HUES48 (cell line): ENCODE measurements at regions not wholly inside any gene's neighbourhood (a gene's known extent, or its start where the extent isn't known, plus 50 kb on each side); places are given as distances from the start of the nearest gene placed in this dataset.
A peak's percentile ranks its signal among the peaks of the same experiment; 100 is the strongest.
"Not testable (repeated sequence)": the region's sequence is repeated elsewhere in the genome, so short reads cannot be mapped to it uniquely, and the experiment has no call there.

Experiments
- H3K27ac ChIP-seq: one replicate; pipeline ENCODE4 v1.7.0; 2013; ENCODE audit warnings: low read depth, low read length, inconsistent platforms
- H3K27me3 ChIP-seq: 2 replicates; pipeline ENCODE4 v1.6.1; 2013; ENCODE audit warnings: mild to moderate bottlenecking, low read length; ENCODE audit not compliant: control insufficient read depth, insufficient read depth
- H3K36me3 ChIP-seq: 2 replicates; pipeline ENCODE4 v1.6.1; 2013; ENCODE audit warnings: low read length; ENCODE audit not compliant: control insufficient read depth, insufficient read depth
- H3K4me1 ChIP-seq: 2 replicates; pipeline ENCODE4 v1.6.1; 2013; ENCODE audit warnings: mild to moderate bottlenecking, low read length; ENCODE audit not compliant: control insufficient read depth, insufficient read depth
- H3K4me3 ChIP-seq: 2 replicates; pipeline ENCODE4 v1.5.1; 2013; ENCODE audit warnings: mild to moderate bottlenecking, low read depth, low read length
- H3K9ac ChIP-seq: 2 replicates; pipeline ENCODE4 v1.6.1; 2013; ENCODE audit warnings: mild to moderate bottlenecking, low read depth, low read length, moderate library complexity
- H3K9me3 ChIP-seq: 2 replicates; pipeline ENCODE4 v1.6.1; 2013; ENCODE audit warnings: low read length; ENCODE audit not compliant: control insufficient read depth, insufficient read depth

DNA sequence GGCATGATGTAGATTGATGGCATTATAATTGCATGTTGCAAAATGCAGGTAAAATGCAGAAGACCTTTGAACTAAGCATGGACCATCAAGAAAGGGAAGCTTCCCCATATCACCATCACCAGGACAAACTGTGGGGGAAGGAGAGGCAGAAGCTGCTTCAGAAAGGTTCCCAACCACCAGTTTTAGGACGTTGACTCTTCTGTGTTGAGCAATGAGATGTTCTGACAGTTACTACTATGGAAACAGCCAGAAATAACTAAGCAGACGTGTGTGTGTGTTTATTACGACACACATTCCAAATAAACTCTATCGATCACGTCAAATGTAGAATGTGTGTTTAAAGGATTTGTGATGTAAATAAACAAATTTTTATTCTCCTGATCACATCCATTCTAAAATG is 110.2 kb upstream of the PLD5 start:
- H3K9me3 ChIP-seq, result no peaks in the 10 kb centered on the region
- no peaks in the 10 kb centered on the region for H3K4me1 ChIP-seq
- H3K27ac ChIP-seq, result no peak overlapping the region
- no peaks in the 10 kb centered on the region for H3K27me3 ChIP-seq
- no peak overlapping the region for H3K4me3 ChIP-seq
- no peaks in the 10 kb centered on the region for H3K36me3 ChIP-seq
- H3K9ac ChIP-seq, result no peak overlapping the region

DNA sequence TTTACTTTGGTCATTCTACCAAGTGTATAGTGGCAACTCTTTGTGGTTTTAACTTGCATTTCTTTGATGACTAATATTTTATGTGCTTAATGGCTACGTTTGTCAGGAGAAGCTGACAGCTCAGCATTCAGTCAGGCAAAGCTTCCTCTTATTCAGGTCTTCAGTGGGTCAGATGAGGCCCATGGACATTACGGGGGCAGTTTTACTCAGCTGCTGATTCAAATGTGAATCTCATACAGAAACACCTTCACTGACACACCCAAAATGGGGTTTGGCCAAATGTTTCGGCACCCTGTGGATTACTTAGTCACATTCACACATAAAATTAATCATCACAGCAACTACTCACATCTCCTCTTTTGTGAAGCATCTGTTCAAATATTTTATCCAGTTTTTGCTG is 104.9 kb upstream of the PLD5 start:
- H3K4me1 ChIP-seq, result no peaks in the 10 kb centered on the region
- no peaks in the 10 kb centered on the region for H3K36me3 ChIP-seq
- H3K9ac ChIP-seq, result no peak overlapping the region
- no peak overlapping the region for H3K27ac ChIP-seq
- H3K4me3 ChIP-seq, result no peak overlapping the region
- no peaks in the 10 kb centered on the region for H3K27me3 ChIP-seq
- H3K9me3 ChIP-seq, result no peaks in the 10 kb centered on the region

DNA sequence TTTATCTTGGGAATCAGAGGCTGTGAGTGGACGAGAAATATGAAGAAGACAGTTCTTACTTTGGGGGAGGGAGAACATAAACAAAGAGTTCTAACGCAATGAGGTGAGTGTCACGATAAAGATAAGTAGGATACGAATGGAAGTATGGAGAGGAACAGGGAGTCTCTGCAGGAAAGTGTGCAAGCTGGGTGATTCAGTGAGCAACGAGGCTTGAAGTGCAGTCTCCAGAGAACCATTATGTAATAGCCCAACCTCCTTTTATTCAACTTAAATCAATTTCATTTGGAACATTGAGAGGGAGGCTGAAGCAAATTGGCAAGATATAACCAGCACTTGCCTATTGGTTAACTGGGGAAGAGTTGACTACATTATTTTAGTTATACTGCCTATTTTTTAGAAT is 99.3 kb upstream of the PLD5 start:
- Histone ChIP-seq H3K9me3 (no peaks in the 10 kb centered on the region), H3K4me3 (no peak overlapping the region), H3K36me3 (no peaks in the 10 kb centered on the region), H3K27me3 (no peaks in the 10 kb centered on the region), H3K27ac (no peak overlapping the region), H3K9ac (no peak overlapping the region), H3K4me1 (no peaks in the 10 kb centered on the region)

DNA sequence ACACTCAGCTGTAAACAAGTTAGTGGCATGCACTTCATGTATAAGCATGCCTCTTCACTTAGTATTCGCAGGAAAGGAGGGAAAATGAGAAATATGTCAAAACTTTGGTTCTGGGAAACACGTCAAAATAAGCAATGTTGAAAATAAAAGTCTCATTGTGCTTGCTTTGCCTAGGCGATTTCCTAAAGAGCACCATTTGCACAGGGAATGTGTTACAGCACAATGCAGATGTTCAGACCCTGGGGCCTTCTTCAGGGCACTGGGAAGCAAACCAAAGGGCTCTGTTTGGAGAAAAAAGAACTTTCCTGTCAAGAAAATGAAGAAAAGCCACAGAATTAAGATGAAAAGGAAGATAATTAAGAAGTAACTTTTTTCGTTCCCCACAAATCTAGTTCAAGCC is 98.6 kb upstream of the PLD5 start:
- H3K9me3 ChIP-seq, result no peaks in the 10 kb centered on the region
- H3K4me1 ChIP-seq, result no peaks in the 10 kb centered on the region
- no peaks in the 10 kb centered on the region for H3K27me3 ChIP-seq
- no peak overlapping the region for H3K9ac ChIP-seq
- no peaks in the 10 kb centered on the region for H3K36me3 ChIP-seq
- H3K27ac ChIP-seq, result no peak overlapping the region
- no peak overlapping the region for H3K4me3 ChIP-seq

DNA sequence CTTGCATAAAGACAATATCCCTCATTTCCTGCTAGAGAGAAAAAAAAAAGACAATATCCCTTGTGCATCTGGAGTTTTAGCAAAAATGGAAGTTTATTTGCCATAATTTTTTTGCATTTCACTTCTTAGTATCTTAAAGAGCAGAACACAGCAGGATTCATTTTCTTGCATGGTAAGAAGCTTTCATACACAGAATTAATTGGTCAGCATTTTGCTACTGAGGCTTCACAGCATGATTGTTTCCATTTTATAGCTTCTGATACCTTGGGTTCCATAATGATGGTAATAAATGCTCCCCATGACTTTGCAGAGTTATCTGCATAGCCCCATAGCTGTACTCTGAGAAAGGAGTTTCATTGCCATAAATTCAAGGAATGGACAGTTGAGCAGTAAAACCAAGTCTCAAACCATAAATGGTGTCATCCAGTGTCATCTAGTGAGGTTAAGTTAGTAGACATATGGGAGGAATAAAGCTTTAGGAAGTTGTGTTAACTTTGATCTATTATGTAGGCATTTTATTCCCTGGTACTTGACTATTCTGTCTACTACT is 88.8 kb upstream of the PLD5 start:
- Histone ChIP-seq H3K27ac (no peak overlapping the region), H3K9me3 (no peaks in the 10 kb centered on the region), H3K4me1 (no peaks in the 10 kb centered on the region), H3K36me3 (no peaks in the 10 kb centered on the region), H3K9ac (no peak overlapping the region), H3K27me3 (no peaks in the 10 kb centered on the region), H3K4me3 (no peak overlapping the region)

DNA sequence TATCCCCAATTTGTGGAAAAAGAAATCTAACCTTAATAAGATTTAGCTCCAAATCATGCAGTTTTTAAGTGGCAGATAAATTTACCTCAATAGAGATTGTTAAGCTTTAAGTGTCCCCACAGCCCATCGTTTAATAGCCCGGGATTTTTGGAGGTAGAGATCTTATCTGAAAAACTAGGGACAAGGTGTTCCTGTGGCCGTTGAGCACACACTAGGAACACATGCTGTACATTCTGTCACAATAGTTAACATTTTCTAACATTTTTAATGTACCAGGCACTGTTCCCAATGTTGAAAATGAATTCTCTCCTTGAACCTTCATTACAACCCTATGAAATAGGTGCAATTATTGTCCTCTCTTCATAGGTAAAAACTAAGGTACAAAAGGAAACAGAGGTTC is 85.7 kb upstream of the PLD5 start:
- H3K9me3 ChIP-seq, result no peaks in the 10 kb centered on the region
- no peaks in the 10 kb centered on the region for H3K27me3 ChIP-seq
- H3K36me3 ChIP-seq, result no peaks in the 10 kb centered on the region
- no peak overlapping the region for H3K9ac ChIP-seq
- H3K4me1 ChIP-seq, result no peaks in the 10 kb centered on the region
- H3K27ac ChIP-seq, result no peak overlapping the region
- H3K4me3 ChIP-seq, result no peak overlapping the region

DNA sequence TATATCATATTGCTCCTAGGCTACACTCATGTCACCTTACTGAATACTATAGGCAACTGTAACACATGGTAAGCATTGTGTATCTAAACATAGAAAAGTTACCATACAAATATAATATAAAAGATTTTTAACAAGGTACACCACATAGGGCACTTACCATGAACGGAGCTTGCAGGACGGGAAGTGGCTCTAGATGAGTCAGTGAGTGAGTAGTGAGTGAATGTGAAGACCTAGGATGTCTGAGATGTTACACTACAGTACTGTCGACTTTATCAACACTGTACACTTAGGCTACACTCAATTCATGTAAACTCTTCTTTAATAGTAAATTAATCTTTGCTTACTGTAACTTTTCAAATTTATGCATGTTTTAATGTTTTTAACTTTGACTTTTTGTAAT is 81.0 kb upstream of the PLD5 start:
- Histone ChIP-seq H3K4me1 (peaks cover 9% of the 10 kb centered on the region), H3K27me3 (no peaks in the 10 kb centered on the region), H3K4me3 (no peak overlapping the region), H3K9me3 (no peaks in the 10 kb centered on the region), H3K27ac (no peak overlapping the region), H3K36me3 (no peaks in the 10 kb centered on the region), H3K9ac (no peak overlapping the region)

DNA sequence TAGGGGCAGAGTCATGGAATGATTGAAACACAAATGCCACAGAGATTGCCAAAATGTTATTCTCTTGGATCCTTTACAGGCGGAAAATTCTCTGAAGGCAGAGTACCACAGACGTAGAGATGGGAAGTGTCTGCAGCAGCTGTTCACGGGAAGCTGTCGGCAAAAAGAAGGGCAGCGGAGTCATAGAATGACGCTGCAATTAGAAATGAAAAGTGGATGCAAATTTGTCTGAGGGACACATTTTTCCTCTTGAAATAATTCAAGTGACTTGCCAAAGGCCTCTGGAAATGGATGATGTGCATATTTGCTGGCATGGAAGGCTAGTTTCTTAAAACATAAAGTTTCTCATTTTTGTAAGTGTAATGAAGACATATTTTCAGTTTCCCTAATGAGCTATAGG is 77.5 kb upstream of the PLD5 start:
- Histone ChIP-seq H3K27me3 (no peaks in the 10 kb centered on the region), H3K36me3 (no peaks in the 10 kb centered on the region), H3K9me3 (peaks cover 5% of the 10 kb centered on the region), H3K4me3 (no peak overlapping the region), H3K27ac (no peak overlapping the region), H3K4me1 (peaks cover 9% of the 10 kb centered on the region), H3K9ac (no peak overlapping the region)

DNA sequence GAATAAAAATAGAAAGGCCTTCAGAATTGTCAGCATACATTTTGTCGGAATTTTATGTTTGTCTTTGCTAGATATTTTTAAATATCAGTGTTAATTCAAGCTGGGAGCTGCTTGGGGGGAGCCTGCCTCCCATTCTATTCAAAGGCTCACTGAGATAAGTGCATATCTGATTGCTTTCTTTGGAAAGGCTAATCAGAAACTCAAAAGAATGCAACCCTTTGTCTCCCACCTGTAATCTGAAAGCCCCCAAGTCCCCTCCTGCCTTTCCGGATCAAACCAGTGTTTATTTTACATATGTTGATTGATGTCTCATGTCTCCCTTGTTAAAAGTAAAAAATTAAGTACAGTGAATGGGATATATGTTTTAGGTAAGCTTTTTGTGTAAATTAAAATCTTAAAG is 69.3 kb upstream of the PLD5 start:
- H3K27me3 ChIP-seq, H3K4me1 ChIP-seq, H3K36me3 ChIP-seq, H3K9ac ChIP-seq, H3K4me3 ChIP-seq: not testable (repeated sequence)
- Histone ChIP-seq H3K9me3 (peaks cover 35% of the 10 kb centered on the region), H3K27ac (peak overlapping the region; percentile 60)

DNA sequence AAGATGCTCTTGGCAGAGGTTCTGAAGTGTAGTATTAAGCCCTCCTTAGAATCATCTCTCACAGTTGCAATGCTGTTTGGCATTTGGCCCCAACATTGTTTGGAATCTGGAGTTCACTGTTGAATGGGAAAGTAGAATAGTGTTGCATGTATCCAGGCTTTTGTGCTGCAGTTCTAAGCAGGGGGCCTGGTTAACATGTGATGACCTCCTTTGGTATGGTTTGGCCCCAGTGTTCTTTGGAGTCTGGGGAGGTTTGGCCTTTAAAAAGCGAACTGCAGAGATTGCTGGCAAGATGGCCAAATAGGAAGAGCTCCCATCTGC is 61.8 kb upstream of the PLD5 start:
- H3K4me3 ChIP-seq, result no peak overlapping the region
- H3K4me1 ChIP-seq, result peaks cover 14% of the 10 kb centered on the region; the same call in 1 of the 2 replicates
- H3K9ac ChIP-seq, result no peak overlapping the region
- H3K9me3 ChIP-seq, result peaks cover 22% of the 10 kb centered on the region
- no peaks in the 10 kb centered on the region for H3K36me3 ChIP-seq
- peak overlapping the region; percentile 93 for H3K27ac ChIP-seq
- no peaks in the 10 kb centered on the region for H3K27me3 ChIP-seq

DNA sequence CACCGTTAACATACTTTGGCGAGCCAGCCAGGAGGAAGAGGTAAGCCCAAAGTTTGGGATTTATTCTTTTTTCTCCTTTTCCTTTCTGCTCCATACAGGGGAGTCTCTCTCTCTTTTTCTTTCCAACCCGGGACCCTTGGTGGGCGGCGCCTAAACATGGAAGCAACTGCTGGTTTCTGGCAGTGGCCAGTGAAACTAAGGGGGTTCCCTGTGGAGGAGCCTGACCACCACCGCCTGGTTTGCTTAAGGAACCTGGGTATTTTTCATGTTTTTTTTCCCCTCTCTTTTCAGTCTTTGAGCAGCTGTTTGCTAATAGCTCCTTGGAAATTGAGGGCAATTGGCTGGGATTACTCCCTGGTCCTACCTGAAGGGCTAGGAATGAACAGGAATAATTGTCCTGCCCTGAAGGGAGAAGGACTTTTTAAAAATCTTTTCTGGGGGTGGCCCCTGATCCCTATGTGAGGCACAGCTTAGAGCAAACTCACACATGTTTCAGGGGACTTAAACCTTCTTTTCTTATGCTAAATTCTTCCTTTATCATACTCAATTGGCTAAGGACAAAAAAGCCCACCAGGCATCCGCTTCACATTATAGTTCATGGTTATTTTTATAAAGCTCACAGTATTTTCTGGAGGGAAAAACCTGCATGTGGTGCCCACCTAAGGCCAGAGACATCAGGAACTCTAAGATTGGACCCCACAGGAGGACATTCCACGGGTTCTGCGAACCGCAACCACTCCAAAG is 61.3 kb upstream of the PLD5 start:
- H3K4me3 ChIP-seq, result no peak overlapping the region; the same call in 1 of the 2 replicates
- peaks cover 14% of the 10 kb centered on the region; the same call in 1 of the 2 replicates for H3K4me1 ChIP-seq
- H3K9ac ChIP-seq, result 0 out of 2 replicates have a peak overlapping the region, but pooled peaks have one; percentile 27
- no peaks in the 10 kb centered on the region for H3K27me3 ChIP-seq
- H3K9me3 ChIP-seq, result peaks cover 22% of the 10 kb centered on the region
- H3K27ac ChIP-seq, result peak overlapping the region; percentile 93
- no peaks in the 10 kb centered on the region for H3K36me3 ChIP-seq
